Neural progenitor cell (in vitro differentiated cells): ENCODE measurements at regions not wholly inside any gene's neighbourhood (a gene's known extent, or its start where the extent isn't known, plus 50 kb on each side); places are given as distances from the start of the nearest gene placed in this dataset.

Source experiments
- CTCF ChIP-seq: fragments of 200-600 bp; sonication (generic); IDR thresholded peaks from 2 replicates; pipeline ENCODE4 v1.5.1; 2017; ENCODE audit warnings: antibody characterized with exemption, mild to moderate bottlenecking
- EZH2 ChIP-seq: fragments of 200-600 bp; sonication (generic); IDR thresholded peaks from 2 replicates; pipeline ENCODE4 v1.6.1; 2017; ENCODE audit warnings: antibody characterized with exemption, mild to moderate bottlenecking, moderate library complexity
- EZH2phosphoT487 ChIP-seq: fragments of 200-600 bp; sonication (generic); IDR thresholded peaks from 2 replicates; pipeline ENCODE4 v1.6.1; 2017; ENCODE audit warnings: antibody characterized with exemption

- no peak for TF ChIP-seq CTCF
- no peak for TF ChIP-seq EZH2
- no peak for TF ChIP-seq EZH2phosphoT487
Observed at GRCh38 chr19:32186542-32187330, 158.7 kb upstream of the ZNF507 start.
